Neural cell (in vitro differentiated cells): ENCODE measurements at regions not wholly inside any gene's neighbourhood (a gene's known extent, or its start where the extent isn't known, plus 50 kb on each side); places are given as distances from the start of the nearest gene placed in this dataset.

Source experiments
- H2AFZ ChIP-seq: fragments of 200-600, 300-800 bp; sonication (generic), shearing (Covaris generic); 2 replicates; pipeline ENCODE4 v1.6.0; 2014; ENCODE audit warnings: low read depth, mild to moderate bottlenecking, antibody characterized with exemption, low read length, moderate library complexity
- H3F3A ChIP-seq: fragments of 200-600 bp; shearing (Covaris generic); 2 replicates; pipeline ENCODE4 v1.6.1; 2016; ENCODE audit warnings: mild to moderate bottlenecking, moderate library complexity, mixed read lengths, antibody characterized with exemption, low read length; ENCODE audit not compliant: insufficient read depth, poor library complexity, severe bottlenecking
- H3K27ac ChIP-seq: fragments of 200-600, 300-800 bp; sonication (generic), shearing (Covaris generic); 2 replicates; pipeline ENCODE4 v1.5.1; 2014; ENCODE audit warnings: mild to moderate bottlenecking, low read length, moderate library complexity
- H3K27me3 ChIP-seq: fragments of 300-800, 200-600 bp; sonication (generic), shearing (Covaris generic); 2 replicates; pipeline ENCODE4 v1.6.0; 2014; ENCODE audit warnings: mild to moderate bottlenecking, low read depth, low read length, moderate library complexity; ENCODE audit not compliant: insufficient read depth
- H3K36me3 ChIP-seq: fragments of 300-800, 200-600 bp; sonication (generic), shearing (Covaris generic); 2 replicates; pipeline ENCODE4 v1.5.1; 2014; ENCODE audit warnings: mild to moderate bottlenecking, antibody characterized with exemption, low read length, moderate library complexity; ENCODE audit not compliant: insufficient read depth
- H3K4me2 ChIP-seq: fragments of 300-800, 200-600 bp; sonication (generic), shearing (Covaris generic); 2 replicates; pipeline ENCODE4 v1.6.0; 2014; ENCODE audit warnings: mild to moderate bottlenecking, low read length
- H3K4me3 ChIP-seq: fragments of 300-800, 200-600 bp; sonication (generic), shearing (Covaris generic); 2 replicates; pipeline ENCODE4 v1.5.1; 2014; ENCODE audit warnings: mild to moderate bottlenecking, low read length, moderate library complexity
- H3K79me2 ChIP-seq: fragments of 200-600 bp; shearing (Covaris generic); replicated peaks from 2 replicates; pipeline ENCODE4 v1.6.0; 2014; ENCODE audit warnings: mild to moderate bottlenecking, low read length, moderate library complexity; ENCODE audit not compliant: insufficient read depth
- H3K9ac ChIP-seq: fragments of 300-800, 200-600 bp; sonication (generic), shearing (Covaris generic); 2 replicates; pipeline ENCODE4 v1.6.1; 2016; ENCODE audit warnings: mild to moderate bottlenecking, low read length, mixed read lengths
- H3K9me2 ChIP-seq: fragments of 200-600 bp; shearing (Covaris generic); 2 replicates; pipeline ENCODE4 v1.6.1; 2016; ENCODE audit warnings: mild to moderate bottlenecking, low read length, mixed read lengths; ENCODE audit not compliant: insufficient read depth
- H3K9me3 ChIP-seq: fragments of 200-600, 300-800 bp; sonication (generic), shearing (Covaris generic); 2 replicates; pipeline ENCODE4 v1.6.1; 2016; ENCODE audit warnings: mild to moderate bottlenecking, mixed run types, low read length, moderate library complexity, mixed read lengths
- H4K20me1 ChIP-seq: fragments of 200-600 bp; shearing (Covaris generic); 2 replicates; pipeline ENCODE4 v1.6.1; 2016; ENCODE audit warnings: mild to moderate bottlenecking, mixed run types; ENCODE audit not compliant: insufficient read depth
- EP300 ChIP-seq: fragments of 450-650 bp; conservative IDR thresholded peaks from 2 replicates; pipeline ENCODE4 v1.6.1; 2014; ENCODE audit warnings: antibody characterized with exemption, mild to moderate bottlenecking, moderate library complexity; ENCODE audit not compliant: poor library complexity, severe bottlenecking
- EZH2 ChIP-seq: fragments of 200-600, 300-800 bp; shearing (Covaris generic), sonication (generic); IDR thresholded peaks from 2 replicates; pipeline ENCODE4 v1.6.1; 2014; ENCODE audit warnings: antibody characterized with exemption, low read length, borderline replicate concordance, mild to moderate bottlenecking; ENCODE audit not compliant: insufficient read depth, poor library complexity, severe bottlenecking
- MXI1 ChIP-seq: fragments of 450-650 bp; conservative IDR thresholded peaks from 2 replicates; pipeline ENCODE4 v1.6.1; 2014; ENCODE audit warnings: antibody characterized with exemption, mild to moderate bottlenecking; ENCODE audit not compliant: poor library complexity, severe bottlenecking
- POLR2AphosphoS5 ChIP-seq: IDR thresholded peaks from 2 replicates; pipeline ENCODE4 v1.6.1; 2012
- RAD21 ChIP-seq: fragments of 450-650 bp; conservative IDR thresholded peaks from 2 replicates; pipeline ENCODE4 v1.6.1; 2014; ENCODE audit warnings: antibody characterized with exemption, mild to moderate bottlenecking, moderate library complexity
- TAF1 ChIP-seq: IDR thresholded peaks from 2 replicates; pipeline ENCODE4 v1.6.1; 2012; ENCODE audit warnings: low read depth
- TF ChIP-seq, protein P1 (sequence below): fragments of 450-650 bp; IDR thresholded peaks from 2 replicates; pipeline ENCODE4 v1.5.1; 2014; ENCODE audit warnings: antibody characterized with exemption, mild to moderate bottlenecking, moderate library complexity; ENCODE audit not compliant: poor library complexity, severe bottlenecking
- TF ChIP-seq, protein P2 (sequence below): IDR thresholded peaks from 2 replicates; pipeline ENCODE4 v1.6.1; 2012; ENCODE audit warnings: borderline replicate concordance

DNA sequence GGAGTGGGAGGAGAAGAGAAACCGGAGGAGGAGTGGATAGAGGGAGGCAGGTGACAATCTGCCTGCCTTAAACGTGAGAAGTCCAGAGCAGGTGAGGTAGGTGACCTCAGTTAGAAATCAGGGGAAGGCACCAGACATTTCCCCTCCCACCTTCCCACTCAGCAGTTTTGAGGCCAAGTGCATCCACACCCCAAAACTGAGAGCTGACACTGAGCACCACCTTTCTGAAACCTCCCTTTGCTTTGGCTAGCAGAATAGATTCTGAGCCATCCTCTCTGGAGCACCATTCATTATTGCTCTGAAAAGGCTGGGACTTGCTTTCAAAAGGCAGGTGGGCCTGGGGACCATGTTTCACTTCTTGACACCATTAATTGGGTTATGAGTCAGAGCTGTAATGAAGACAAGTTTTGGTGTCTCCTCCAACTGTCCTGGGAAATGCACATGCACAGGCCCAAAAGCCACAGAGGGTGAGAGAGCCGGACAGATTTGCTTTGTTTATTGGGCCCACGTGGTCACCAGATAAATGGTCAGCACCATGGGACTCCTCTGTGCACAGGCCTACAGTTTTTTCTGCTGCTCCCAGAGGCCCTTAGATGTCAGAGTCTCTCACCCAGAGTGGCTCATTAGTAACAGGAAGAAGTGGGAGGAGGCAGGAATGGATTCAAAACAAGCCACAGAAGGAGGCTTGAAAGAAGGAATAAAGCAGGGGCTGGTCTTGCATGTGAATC lies 314.7 kb downstream of the TLE1 start:
- Histone ChIP-seq H3K4me2 (no peak overlapping the region), H3K9me2 (no peaks in the 10 kb centered on the region), H3K79me2 (no peaks in the 10 kb centered on the region), H3K4me3 (no peak overlapping the region), H2AFZ (no peak overlapping the region), H3K9ac (no peak overlapping the region), H4K20me1 (no peaks in the 10 kb centered on the region), H3K27me3 (no peaks in the 10 kb centered on the region), H3F3A (no peaks in the 10 kb centered on the region), H3K36me3 (no peaks in the 10 kb centered on the region), H3K27ac (no peak overlapping the region), H3K9me3 (no peaks in the 10 kb centered on the region)
- TF ChIP-seq RAD21 = no peak
- no peak for TF ChIP-seq EP300
- no peak for TF ChIP-seq MXI1
- TF ChIP-seq POLR2AphosphoS5 = no peak
- TF ChIP-seq, protein P1, sequence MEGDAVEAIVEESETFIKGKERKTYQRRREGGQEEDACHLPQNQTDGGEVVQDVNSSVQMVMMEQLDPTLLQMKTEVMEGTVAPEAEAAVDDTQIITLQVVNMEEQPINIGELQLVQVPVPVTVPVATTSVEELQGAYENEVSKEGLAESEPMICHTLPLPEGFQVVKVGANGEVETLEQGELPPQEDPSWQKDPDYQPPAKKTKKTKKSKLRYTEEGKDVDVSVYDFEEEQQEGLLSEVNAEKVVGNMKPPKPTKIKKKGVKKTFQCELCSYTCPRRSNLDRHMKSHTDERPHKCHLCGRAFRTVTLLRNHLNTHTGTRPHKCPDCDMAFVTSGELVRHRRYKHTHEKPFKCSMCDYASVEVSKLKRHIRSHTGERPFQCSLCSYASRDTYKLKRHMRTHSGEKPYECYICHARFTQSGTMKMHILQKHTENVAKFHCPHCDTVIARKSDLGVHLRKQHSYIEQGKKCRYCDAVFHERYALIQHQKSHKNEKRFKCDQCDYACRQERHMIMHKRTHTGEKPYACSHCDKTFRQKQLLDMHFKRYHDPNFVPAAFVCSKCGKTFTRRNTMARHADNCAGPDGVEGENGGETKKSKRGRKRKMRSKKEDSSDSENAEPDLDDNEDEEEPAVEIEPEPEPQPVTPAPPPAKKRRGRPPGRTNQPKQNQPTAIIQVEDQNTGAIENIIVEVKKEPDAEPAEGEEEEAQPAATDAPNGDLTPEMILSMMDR = no peak
- TF ChIP-seq, protein P2, sequence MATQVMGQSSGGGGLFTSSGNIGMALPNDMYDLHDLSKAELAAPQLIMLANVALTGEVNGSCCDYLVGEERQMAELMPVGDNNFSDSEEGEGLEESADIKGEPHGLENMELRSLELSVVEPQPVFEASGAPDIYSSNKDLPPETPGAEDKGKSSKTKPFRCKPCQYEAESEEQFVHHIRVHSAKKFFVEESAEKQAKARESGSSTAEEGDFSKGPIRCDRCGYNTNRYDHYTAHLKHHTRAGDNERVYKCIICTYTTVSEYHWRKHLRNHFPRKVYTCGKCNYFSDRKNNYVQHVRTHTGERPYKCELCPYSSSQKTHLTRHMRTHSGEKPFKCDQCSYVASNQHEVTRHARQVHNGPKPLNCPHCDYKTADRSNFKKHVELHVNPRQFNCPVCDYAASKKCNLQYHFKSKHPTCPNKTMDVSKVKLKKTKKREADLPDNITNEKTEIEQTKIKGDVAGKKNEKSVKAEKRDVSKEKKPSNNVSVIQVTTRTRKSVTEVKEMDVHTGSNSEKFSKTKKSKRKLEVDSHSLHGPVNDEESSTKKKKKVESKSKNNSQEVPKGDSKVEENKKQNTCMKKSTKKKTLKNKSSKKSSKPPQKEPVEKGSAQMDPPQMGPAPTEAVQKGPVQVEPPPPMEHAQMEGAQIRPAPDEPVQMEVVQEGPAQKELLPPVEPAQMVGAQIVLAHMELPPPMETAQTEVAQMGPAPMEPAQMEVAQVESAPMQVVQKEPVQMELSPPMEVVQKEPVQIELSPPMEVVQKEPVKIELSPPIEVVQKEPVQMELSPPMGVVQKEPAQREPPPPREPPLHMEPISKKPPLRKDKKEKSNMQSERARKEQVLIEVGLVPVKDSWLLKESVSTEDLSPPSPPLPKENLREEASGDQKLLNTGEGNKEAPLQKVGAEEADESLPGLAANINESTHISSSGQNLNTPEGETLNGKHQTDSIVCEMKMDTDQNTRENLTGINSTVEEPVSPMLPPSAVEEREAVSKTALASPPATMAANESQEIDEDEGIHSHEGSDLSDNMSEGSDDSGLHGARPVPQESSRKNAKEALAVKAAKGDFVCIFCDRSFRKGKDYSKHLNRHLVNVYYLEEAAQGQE = no peak

DNA sequence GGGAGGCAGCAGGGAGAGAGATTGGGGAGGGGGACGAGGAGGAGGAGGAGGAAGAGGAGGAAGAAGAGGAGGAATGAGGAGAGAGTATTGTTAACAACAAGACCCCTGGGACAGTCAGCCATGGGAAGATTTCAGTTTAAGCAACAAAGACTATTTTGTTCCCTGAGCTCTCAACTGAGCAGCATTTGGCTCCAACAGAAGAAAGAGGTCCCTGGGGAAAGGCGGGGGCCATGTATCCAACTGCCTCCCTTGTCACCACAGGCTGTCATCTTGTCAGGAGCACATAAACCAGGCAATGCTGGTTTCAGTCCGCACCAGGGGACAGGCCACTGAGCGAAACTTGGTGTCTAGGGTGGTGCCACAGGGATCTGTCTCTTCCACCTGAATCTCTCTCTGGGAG lies 316.1 kb downstream of the TLE1 start:
- Histone ChIP-seq H3K27me3 (no peaks in the 10 kb centered on the region), H2AFZ (no peak overlapping the region), H3F3A (no peaks in the 10 kb centered on the region), H3K9me2 (no peaks in the 10 kb centered on the region), H4K20me1 (no peaks in the 10 kb centered on the region), H3K79me2 (no peaks in the 10 kb centered on the region), H3K36me3 (no peaks in the 10 kb centered on the region), H3K9me3 (no peaks in the 10 kb centered on the region), H3K4me2 (no peak overlapping the region), H3K9ac (no peak overlapping the region), H3K4me3 (no peak overlapping the region), H3K27ac (no peak overlapping the region)
- TF ChIP-seq POLR2AphosphoS5 (no peak), TAF1 (no peak), MXI1 (no peak)

DNA sequence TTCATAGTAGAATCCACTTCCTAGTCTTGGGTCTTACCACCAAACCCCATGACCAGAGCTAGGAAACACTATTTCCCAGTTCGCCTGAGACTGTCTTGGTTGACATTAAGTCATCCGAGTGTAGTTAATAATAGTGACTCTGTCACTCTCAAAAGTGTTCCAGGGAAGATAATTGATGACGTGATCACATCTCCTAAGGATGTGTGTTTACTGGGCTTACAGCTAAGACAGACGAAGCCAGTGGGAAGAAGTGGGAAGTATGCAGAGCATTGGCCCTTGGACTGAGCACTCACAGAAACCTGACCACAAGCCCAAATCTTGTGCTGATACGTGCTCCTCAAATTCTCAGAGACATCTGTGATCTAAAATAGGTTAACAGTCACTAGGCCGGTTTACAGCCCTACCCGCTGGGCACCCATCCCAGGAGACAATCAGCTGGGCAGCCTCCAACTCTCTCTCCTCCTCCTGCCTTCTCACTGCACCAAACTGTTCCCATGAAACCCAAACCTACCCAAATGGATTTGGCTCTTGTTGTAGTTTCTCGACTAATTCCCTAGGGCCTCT lies 316.6 kb downstream of the TLE1 start:
- Histone ChIP-seq H3K27ac (no peak overlapping the region), H3K9me3 (no peaks in the 10 kb centered on the region), H3K4me2 (no peak overlapping the region)

More for the DNA sequence above, 316.6 kb downstream of the TLE1 start:
- Histone ChIP-seq H3K4me3 (no peak overlapping the region), H3K9ac (no peak overlapping the region), H4K20me1 (no peaks in the 10 kb centered on the region), H3K9me2 (no peaks in the 10 kb centered on the region), H3K79me2 (no peaks in the 10 kb centered on the region), H3K36me3 (no peaks in the 10 kb centered on the region), H3F3A (no peaks in the 10 kb centered on the region), H3K27me3 (no peaks in the 10 kb centered on the region), H2AFZ (no peak overlapping the region)
- TF ChIP-seq POLR2AphosphoS5 = peak; percentile 35
- TF ChIP-seq, protein P1 = no peak
- TF ChIP-seq EZH2 = no peak
- no peak for TF ChIP-seq RAD21
- TF ChIP-seq EP300 = peak; percentile 36
